SKM-1 treated with dmso at 0.1 percent for 144 hours (cell line): ENCODE measurements at regions not wholly inside any gene's neighbourhood (a gene's known extent, or its start where the extent isn't known, plus 50 kb on each side); places are given as distances from the start of the nearest gene placed in this dataset.
"Not testable (repeated sequence)": the region's sequence is repeated elsewhere in the genome, so short reads cannot be mapped to it uniquely, and the experiment has no call there.

Experiments
- DNase-seq: peaks from one replicate; lab custom pipeline; 2025; ENCODE audit not compliant: unreplicated experiment; lab: John Stamatoyannopoulos, UW

GRCh38 chr5:154593071-154593470 is 115.0 kb upstream of the HAND1 start:
- DNase-seq, result no peak

DNA sequence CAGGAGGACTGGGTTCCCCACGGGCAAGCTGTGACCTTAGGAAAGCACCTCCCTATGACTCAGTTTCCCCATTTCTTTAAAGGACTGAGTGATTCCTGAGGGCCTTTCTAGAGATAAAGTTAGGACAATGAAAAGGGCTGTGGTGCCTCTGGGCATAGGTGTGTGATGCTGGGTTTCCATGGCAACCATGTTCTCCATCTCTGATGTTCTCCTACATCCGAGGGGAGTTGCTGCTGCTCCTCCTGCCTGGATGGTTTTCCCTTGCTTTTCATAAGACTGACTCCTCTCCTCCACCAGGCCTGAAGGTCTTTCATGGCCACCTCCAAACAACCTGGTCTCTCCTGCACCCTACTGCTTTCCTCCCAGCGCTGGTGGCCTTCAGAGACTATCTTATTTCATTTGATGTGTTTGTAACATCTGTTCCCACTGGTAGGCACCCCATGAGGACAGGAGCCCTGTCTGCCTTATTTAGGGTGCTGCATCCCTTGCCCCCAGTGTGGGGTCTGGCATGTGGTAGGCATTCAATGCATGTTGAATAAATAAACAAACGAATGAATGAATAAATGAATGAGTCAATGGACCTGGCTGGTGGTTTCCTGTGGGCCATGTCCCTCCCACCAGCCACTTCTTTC is 112.2 kb upstream of the HAND1 start:
- no peak for DNase-seq

- DNase-seq, result no peak
Measured at GRCh38 chr5:154589511-154589910, 111.5 kb upstream of the HAND1 start.

DNA sequence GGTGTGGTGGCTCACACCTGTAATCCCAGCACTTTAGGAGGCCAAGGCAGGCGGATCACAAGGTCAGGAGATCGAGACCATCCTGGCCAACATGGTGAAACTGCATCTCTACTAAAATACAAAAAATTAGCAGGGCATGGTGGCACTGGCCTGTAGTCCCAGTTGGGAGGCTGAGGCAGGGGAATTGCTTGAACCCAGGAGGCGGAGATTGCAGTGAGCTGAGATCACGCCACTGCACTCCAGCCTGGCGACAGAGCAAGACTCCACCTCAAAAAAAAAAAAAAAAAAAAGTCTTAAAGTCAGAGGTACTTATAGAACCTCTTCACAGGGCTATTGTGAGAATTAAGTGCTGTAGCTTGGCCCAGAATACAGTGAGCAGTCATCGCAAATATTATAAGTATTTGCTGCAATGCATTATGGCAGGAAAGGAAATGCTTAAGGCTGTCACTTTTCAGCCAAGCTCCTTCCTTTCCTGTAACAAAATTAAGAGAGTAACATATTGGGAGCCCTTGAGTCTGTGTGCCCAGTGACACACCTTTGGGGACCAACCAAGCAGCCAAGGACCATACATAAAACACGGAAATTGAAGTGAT is 110.9 kb upstream of the HAND1 start:
- DNase-seq, result not testable (repeated sequence)

- no peak for DNase-seq
Measured at GRCh38 chr5:154588091-154588774, 110.2 kb upstream of the HAND1 start.

DNA sequence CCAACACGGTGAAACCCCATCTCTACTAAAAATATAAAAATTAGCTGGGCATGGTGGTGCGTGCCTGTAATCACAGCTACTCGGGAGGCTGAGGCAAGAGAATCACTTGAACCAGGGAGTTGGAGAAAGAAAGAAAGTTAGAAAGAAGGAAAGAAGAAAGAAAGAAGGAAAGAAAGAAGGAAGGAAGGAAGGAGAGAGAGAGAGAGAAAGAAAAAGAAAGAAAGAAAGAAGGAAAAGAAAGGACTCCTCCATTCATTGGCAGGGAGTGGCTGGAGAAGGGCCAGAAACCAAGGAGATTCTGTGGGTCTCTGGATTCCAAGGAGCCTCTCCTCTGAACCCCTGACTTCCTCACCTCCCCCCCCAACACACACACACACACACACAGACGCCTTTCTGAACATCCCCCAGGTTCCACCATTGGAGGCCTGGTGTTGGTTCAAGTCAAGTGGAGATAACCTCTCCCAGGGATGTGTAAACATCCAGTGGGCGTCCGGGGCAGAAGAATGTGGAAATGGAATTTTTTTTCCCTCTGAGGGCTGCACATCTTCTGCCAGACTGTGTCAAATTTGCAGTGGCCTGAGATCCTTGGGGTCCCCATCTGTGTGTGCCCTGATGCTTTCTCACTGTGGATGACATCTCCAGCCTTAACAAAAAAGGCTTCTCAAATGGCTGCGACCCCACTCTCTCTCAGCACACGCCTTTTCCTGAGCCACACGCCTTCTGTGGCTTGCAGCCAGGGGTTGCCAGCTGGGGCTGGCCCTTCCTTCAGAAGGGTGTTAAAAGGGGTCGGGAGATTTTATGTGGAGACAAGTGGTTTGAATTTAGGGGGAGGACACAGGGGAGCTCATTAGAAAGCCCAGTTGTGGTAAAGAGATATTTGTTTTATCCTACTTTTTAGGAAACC is 109.3 kb upstream of the HAND1 start:
- no peak for DNase-seq

DNA sequence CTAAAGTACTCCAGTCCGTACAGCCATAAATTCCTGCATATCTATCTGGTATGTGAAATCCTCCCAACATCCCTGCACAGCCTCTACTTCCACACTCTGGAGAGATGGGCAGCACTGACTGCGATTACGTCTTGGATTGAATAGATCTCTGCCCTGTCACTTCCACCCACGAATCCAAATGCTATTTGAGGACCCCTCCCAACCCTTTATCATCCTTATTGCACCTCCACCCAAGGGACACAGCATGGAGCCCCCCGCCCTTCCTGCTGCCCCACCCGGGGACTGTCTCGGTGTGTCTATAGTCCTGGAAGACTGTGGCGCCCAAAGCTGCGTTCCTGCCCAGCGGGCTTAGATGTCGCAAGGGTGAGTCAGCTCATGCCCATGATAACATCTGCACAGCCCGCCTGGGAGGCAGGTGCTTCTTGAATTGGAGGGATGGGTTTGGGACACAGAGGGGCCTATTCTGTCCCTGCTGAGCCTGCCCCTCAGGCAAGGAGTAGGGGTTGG is 105.7 kb upstream of the HAND1 start:
- DNase-seq, result no peak

DNA sequence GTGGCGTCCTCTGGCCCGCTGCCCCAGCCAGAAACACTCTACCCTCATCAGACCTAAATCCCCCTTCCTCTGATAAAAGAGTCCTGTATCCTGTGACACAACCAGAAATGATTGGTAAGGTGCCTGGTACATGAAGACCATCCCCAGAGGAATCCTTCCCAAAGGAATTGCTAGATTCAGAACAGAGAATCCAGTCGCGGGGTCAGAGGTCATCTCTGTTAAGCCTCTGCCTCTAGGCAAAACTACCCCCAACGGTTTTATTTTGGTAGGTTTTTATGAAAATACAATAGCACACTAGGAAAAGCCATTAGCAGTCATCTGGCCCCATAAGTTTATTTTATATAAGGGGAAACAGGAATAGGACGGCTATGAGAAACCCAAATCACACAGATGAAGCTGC is 102.4 kb upstream of the HAND1 start:
- no peak for DNase-seq

- DNase-seq, result no peak
Measured at GRCh38 chr5:154577416-154577815, 99.4 kb upstream of the HAND1 start.

DNA sequence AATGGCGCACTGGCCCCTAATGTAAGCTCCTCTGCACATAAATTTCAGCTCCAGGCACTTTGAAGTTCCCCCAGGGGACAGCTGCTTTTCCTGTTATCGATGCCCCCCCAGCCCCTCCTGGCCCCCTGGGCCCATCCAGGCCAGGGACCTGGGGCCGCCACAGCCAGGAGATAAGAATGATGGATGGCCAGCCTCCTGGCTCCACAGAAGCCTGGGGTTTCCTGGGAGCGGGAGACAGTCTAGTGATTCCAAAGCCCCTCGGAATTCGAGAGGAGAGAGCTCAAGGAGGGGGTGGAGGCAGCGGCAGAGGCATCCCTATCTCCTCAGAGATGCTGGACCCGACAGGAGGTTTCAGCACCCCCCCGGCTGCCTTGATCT is 98.4 kb upstream of the HAND1 start:
- DNase-seq, result no peak

DNA sequence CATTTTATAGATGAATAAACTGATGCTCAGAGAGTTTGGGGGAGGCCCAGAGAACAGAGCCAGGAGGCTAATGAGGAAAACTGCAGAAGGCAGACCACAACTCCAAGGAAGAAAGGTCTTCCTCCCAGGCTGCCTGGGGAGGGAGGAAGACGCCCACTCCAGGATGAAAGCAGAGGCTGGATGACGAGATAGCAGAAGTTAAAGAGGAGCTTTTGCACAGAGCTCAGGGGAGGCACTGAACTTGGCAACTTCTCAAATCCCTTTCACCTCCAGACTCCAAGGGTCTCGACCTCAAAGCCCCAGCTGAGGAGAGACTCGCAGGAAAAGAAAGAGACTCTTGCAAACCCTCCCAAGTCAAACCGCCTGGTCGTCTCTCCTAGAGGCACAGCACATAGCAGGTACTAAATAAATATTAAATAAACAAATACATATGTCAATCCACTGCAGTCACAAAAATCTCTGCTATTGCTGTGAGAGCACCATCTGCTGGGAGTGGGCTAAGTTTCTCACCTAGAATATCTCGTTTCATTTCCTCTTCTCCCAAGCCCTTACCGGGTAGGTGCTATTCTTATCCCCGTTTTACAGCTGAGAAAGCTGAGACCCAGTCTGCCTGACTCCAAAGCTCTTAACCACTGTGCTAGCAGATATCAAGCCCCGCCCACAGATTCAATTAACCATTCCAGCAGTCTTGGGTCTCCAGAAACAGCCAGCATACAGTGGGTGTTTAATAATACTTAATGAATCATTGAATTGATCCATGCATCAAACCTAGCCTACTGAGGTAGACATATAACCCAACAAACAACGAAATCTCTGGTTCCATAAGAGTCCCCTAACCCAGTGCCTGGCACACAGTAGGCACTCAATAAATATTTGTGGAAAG is 97.8 kb upstream of the HAND1 start:
- no peak for DNase-seq

DNA sequence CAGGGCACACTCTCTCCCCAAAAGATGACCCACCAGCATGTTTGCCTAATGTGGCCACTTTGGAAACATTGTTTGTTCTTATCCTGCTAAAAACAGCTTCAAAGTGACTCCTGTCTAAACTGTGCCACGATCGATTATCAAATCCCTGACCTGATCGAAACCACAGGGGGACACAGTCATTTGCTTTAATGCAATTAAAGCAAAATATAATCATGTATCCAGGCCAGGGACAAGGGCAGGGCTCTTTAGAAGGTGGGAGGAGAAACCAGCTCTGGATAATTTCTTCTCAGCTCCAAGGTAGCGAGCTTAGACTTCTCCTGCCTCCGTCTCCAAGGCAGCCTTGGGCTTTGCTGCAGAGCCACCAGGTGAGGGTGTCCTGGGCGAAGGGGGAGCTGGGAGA is 95.0 kb upstream of the HAND1 start:
- no peak for DNase-seq

DNA sequence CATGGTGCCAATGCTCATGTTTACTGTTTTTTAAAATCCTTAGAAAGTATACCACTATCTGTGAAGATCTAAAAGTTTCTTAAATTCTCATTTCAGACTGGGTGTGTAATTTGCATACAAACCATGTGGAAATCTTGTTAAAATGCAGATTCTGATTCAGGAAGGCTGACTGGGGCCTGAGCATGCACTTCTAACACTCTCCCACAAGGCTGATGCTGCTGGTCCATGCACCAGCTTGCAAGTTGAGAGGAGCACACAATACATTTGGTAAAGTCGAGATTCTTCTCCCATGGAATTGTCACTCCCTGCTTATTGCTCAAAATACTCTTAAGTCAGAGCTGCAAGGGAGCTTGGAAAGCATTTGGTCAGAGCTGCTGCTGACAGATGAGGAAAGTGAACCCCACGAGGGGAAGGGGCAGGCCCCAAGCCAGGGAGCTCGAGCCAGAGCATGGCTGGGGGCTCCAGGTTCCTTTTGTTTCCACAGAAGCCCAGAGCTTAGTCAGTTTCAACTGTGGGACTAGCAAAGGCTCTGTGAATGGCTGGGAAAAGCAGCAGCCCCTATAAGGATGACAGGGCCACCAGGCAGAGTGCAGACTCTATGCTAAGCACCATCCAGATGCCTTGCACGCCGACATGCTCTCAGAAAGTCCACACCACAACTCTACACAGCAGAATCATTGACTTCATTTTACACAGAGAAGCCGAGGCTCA is 93.5 kb upstream of the HAND1 start:
- DNase-seq, result no peak

DNA sequence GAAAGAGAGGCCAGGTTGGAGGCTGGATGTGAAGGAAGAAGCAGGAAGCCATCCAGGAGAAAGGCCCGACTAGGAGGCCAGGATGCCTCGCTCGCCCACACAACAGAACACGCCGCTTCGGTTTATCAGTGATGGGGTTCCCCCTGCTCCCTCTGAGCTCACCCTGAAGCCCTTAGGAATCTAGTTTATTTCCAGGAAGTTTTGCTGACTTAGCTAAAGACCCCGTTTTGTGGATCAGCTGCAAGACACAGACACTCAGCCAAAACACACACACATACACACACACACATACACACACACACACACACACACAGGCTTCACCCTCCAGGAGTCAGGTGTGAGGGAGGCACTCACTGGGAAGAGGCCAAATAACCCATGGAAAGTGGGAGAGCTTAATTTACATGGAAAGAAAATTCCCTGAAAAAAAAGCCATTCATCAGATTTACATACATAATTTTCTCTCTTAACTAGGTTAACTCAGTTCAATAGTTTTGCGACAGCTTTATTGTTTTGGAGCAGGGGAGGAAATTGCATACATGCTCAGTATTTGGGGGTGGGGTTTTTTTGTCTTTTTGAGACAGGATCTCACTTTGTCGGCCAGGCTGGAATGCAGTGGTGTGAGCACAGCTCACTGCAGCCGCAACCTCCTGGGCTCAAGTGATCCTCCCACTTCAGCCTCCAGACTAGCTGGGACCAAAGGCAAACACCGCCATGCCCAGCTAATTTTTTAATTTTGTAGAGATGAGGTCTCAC is 92.7 kb upstream of the HAND1 start:
- DNase-seq, result no peak

DNA sequence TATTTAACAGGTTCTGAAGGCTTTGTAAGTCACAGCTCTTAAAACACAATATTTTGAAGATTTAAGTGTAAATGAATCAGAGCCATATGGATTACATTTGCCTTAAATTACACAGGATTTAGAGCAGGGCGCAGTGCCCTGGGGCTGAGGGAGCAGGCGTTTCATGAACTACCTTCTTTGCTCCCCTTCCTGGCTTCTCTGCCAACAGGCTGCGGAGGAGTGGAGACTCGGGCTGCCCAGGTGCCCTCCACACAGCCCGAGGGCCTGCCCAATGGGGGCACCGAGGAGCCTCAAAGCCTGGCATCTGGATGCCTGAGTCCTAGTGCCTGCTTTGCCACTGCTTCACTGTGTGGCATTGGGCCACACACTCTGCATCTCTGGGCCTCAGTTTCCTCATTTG is 90.6 kb upstream of the HAND1 start:
- DNase-seq, result no peak

DNA sequence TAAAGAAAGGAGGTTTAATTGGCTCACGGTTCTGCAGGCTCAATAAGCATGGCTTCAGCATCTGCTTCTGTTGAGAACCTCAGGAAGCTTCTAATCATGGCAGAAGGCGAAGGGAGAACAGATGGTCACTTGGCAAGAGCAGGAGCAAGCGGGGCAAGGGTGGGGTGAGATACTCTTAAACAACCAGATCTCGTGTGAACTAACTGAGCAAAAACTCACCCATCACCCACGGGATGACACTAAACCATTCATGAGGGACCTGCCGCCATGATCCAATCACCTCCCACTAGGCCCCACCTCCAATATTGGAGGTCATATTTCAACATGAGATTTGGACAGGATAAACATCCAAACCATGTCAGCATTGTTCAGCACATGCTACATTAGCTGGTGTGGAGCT is 89.1 kb upstream of the HAND1 start:
- no peak for DNase-seq

- no peak for DNase-seq
Measured at GRCh38 chr5:154566146-154566680, 88.2 kb upstream of the HAND1 start.

- DNase-seq, result no peak
Measured at GRCh38 chr5:154565123-154565522, 87.1 kb upstream of the HAND1 start.
